Parathyroid adenoma (tissue), 2 donors: ENCODE measurements at regions not wholly inside any gene's neighbourhood (a gene's known extent, or its start where the extent isn't known, plus 50 kb on each side); places are given as distances from the start of the nearest gene placed in this dataset.

Source experiments
- H2AFZ ChIP-seq: fragments of 300-600 bp; sonication (generic); one replicate; pipeline ENCODE4 v1.7.0; 2017; ENCODE audit warnings: antibody characterized with exemption, mild to moderate bottlenecking
- H3K27ac ChIP-seq: fragments of 300-600 bp; sonication (generic); one replicate; pipeline ENCODE4 v1.7.0; 2017
- H3K27me3 ChIP-seq: fragments of 300-600 bp; sonication (generic); one replicate; pipeline ENCODE4 v1.7.0; 2017; ENCODE audit warnings: low read length; ENCODE audit not compliant: control insufficient read depth, insufficient read depth
- H3K36me3 ChIP-seq: fragments of 300-600 bp; sonication (generic); one replicate; pipeline ENCODE4 v1.7.0; 2017; ENCODE audit warnings: low read length; ENCODE audit not compliant: control insufficient read depth, insufficient read depth
- H3K4me1 ChIP-seq: fragments of 300-600 bp; sonication (generic); one replicate; pipeline ENCODE4 v1.7.0; 2017; ENCODE audit warnings: control low read depth
- H3K4me2 ChIP-seq: fragments of 300-600 bp; sonication (generic); one replicate; pipeline ENCODE4 v1.7.0; 2017; ENCODE audit warnings: low read length
- H3K4me3 ChIP-seq: fragments of 300-600 bp; sonication (generic); one replicate; pipeline ENCODE4 v1.7.0; 2017; ENCODE audit warnings: low read depth, low read length
- H3K79me2 ChIP-seq: fragments of 300-600 bp; sonication (generic); one replicate; pipeline ENCODE4 v1.7.0; 2017; ENCODE audit warnings: control low read depth
- H3K9ac ChIP-seq: fragments of 300-600 bp; sonication (generic); one replicate; pipeline ENCODE4 v1.7.0; 2017; ENCODE audit warnings: mild to moderate bottlenecking
- H3K9me3 ChIP-seq: fragments of 300-600 bp; sonication (generic); one replicate; pipeline ENCODE4 v1.7.0; 2017; ENCODE audit warnings: low read length; ENCODE audit not compliant: control insufficient read depth
- CTCF ChIP-seq: fragments of 300-600 bp; sonication (generic); IDR thresholded peaks from one replicate; pipeline ENCODE4 v1.7.0; 2017; ENCODE audit warnings: antibody characterized with exemption, mild to moderate bottlenecking
- donor health status: primary hyperparathyroidism.

- TF ChIP-seq CTCF: no peak
- no peaks in the 10 kb centered on the region for H3K4me1 ChIP-seq
- H3K27me3 ChIP-seq: no peaks in the 10 kb centered on the region
- no peak overlapping the region for H3K4me2 ChIP-seq
- H3K9me3 ChIP-seq: no peaks in the 10 kb centered on the region
- no peaks in the 10 kb centered on the region for H3K79me2 ChIP-seq
- H3K9ac ChIP-seq: no peak overlapping the region
- no peak overlapping the region for H2AFZ ChIP-seq
- no peak overlapping the region for H3K27ac ChIP-seq
- no peaks in the 10 kb centered on the region for H3K36me3 ChIP-seq
- H3K4me3 ChIP-seq: no peak overlapping the region
Measured at GRCh38 chr3:132232231-132232792, 84.9 kb upstream of the ACP3 start.

GRCh38 chr3:132236701-132237651, 80.2 kb upstream of the ACP3 start:
- H3K27me3 ChIP-seq: no peaks in the 10 kb centered on the region
- H3K27ac ChIP-seq: no peak overlapping the region
- no peak overlapping the region for H3K4me3 ChIP-seq
- no peaks in the 10 kb centered on the region for H3K4me1 ChIP-seq
- no peak overlapping the region for H2AFZ ChIP-seq
- no peak overlapping the region for H3K4me2 ChIP-seq
- no peaks in the 10 kb centered on the region for H3K79me2 ChIP-seq
- no peak overlapping the region for H3K9ac ChIP-seq
- no peak for TF ChIP-seq CTCF
- no peaks in the 10 kb centered on the region for H3K36me3 ChIP-seq
- peaks cover 3% of the 10 kb centered on the region for H3K9me3 ChIP-seq

GRCh38 chr3:132237652-132238032, 79.6 kb upstream of the ACP3 start:
- H2AFZ ChIP-seq: no peak overlapping the region
- H3K27me3 ChIP-seq: no peaks in the 10 kb centered on the region
- H3K27ac ChIP-seq: no peak overlapping the region
- no peak overlapping the region for H3K9ac ChIP-seq
- no peaks in the 10 kb centered on the region for H3K4me1 ChIP-seq
- H3K4me3 ChIP-seq: no peak overlapping the region
- no peak overlapping the region for H3K4me2 ChIP-seq
- peaks cover 3% of the 10 kb centered on the region for H3K9me3 ChIP-seq
- H3K36me3 ChIP-seq: no peaks in the 10 kb centered on the region
- H3K79me2 ChIP-seq: no peaks in the 10 kb centered on the region
- TF ChIP-seq CTCF: no peak

GRCh38 chr3:132239587-132239986, 77.6 kb upstream of the ACP3 start:
- TF ChIP-seq CTCF: no peak
- Histone ChIP-seq H3K27ac (no peak overlapping the region), H2AFZ (no peak overlapping the region), H3K4me3 (no peak overlapping the region), H3K9ac (no peak overlapping the region), H3K36me3 (no peaks in the 10 kb centered on the region), H3K4me2 (no peak overlapping the region), H3K79me2 (no peaks in the 10 kb centered on the region), H3K27me3 (no peaks in the 10 kb centered on the region), H3K9me3 (peaks cover 3% of the 10 kb centered on the region), H3K4me1 (no peaks in the 10 kb centered on the region)
